ENCODE measurements at regions not wholly inside any gene's neighbourhood (a gene's known extent, or its start where the extent isn't known, plus 50 kb on each side); places are given as distances from the start of the nearest gene placed in this dataset.
A peak's percentile ranks its signal among the peaks of the same experiment; 100 is the strongest.

DNA sequence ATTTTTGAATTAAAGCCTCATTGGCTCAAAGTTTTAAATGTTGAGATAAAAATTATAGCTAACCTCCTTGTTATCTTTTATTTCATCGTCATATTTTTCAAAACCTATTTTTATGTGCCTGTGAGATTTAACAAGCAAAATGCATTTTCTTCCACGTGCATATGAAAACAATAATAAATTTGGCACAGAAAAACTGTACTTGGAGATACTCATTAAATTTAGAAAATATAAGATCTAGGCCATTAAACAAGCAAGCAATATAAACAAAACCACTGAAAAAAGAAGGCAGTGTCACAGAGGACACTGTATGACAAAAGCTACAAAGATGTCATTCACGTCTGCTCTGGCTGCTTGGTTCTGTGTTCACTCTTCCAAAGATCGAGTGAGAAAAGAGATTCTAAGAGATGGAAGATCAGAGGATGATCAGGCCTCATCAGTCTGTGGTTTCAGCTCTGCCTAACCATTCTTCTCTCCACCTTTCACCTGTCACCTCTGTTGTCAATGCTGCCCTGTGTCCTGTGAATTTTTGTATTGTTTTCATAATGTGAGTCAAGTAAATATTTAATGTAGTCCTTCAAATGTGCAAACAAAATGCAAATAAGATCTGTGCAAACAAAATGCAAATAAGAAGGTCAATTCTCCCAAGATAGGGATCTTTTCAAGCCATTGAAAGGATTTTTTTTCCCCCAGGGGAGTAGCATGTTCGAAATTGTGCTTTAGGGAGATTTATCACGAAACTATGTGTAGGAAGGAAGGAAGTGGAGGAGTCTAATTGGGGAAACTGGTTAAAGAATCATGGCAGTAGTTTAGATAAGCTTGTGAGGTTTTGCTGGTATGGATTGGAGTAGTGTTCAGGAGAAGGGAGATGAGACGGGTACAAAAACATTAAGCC is 138.7 kb upstream of the RBMS1 start:
- no peak for DNase-seq

DNA sequence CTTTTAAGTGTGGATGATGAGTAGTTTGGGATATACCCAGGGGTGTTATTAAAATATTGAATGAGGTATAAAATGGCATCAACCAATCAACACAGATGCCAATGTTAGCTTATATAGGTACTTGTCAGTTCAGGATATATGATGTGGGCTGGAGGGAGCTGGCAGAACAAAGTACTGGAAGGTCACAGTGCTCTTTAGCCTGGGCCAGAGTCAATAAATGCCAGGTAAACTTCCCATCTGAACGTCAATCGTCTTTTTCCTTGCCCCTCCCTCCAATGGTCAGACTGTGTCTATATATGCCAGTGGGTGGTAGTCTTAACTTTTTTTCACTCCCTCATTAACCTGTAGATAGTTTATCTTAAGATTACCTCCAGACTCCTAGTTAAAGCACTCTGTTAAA is 140.8 kb upstream of the RBMS1 start:
- DNase-seq, result no peak

DNA sequence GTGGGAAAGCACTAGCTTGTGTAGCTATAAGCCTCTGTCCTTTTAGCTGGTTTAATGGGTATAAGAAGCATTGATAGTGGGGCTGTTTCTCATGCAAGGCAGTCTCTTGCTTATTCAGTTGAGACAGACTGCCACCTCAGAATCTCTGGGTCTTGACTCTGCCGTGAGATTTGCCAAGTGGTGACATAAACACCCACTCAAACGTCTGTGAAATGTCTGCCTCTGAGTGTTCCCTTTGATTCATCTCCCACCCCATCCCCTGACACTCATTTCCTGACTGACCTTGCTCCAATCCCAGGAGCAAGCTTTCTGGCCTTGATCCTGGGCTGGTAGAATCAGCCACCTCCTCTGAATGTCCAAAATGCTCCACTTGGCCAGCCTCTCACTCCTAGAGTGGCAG is 141.9 kb upstream of the RBMS1 start:
- DNase-seq, result peak; percentile 41

DNA sequence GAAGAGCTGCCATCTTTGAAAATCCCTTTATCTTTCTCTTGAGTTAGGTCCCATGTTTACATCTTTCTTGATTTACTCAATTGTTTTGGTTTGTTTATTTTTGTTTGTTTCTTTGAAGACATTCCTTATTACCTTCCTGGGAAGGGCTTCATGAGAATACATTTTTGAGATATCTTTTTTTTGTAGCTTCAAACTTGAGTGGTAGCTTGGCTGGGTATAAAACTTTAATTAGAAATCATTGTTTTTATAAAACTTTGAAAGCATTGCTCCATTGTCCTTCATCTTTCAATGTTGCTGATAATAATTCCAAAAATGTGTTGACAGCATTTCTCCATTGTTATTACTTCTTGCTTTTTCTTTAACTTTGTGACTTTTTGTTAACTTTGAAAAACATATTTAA is 145.9 kb upstream of the RBMS1 start:
- no peak for DNase-seq

DNA sequence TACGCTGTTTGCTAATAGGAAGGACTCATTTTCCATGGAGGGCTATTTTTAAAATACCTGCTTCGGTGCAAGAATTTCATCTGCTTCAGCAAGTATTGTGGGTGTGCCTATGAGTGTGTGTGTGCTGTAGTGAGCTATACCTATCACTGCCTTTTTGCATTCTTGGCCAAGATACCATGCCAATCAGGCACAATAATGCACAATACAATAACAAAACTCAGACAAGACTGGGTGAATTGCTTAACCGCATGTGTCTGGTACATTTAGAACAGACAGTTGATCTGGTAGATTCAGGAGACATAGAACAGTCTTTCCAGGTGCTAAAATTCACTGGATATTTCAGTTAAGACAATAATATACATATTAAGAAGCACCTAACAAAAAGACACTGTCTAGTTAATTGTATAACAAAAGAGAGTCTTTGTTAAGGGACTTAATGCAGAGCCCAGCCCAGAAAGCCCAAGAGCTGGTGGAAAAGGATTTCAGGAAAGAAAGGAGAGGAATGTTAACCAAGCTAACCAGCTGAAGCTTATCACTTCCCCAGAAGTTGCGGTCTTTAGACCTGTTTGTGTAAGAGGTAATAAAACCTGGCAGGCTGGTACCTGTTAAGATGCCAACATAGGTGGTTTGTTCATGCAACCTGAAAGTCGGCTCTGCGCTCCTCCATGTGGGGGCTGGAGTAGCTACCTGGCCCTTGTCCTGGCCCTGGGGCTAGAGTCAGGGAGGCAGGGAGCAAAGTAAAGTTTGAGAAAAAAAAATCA is 153.3 kb upstream of the RBMS1 start:
- DNase-seq, result no peak

DNA sequence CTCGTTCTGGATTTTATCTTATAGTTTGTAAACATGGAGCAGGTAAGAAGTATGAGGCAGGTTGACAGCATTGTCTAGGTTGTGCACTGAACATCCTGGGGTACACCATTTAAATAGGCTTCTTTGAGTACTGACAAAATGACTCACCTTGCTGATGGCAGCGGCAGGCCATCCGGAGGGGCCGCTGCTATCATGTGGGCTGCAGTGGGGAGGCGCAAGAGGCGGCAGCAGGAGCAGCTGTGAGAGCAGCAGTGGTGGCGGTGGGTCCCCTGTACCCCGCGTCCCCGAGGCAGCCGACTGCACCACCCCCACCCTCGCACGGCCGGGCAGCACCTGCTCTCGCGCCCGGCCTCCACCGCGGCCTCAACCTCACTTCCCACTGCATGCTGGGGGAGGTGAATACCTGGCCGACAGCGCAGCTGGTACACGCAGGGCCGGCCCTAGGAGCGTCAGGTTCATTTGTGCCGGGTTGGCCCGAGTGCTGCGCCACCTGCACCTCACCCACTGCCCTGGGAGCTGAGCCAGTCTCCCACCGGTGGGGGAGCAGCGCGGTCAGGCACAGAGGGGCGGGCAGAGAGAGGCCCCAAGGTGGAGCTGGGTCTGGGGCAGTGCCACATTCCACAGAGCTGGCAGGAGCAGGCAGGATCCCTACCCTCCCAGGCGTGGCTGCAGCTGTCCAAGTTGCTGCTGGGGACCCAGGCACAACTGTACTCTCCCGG is 154.5 kb upstream of the RBMS1 start:
- no peak for DNase-seq

DNA sequence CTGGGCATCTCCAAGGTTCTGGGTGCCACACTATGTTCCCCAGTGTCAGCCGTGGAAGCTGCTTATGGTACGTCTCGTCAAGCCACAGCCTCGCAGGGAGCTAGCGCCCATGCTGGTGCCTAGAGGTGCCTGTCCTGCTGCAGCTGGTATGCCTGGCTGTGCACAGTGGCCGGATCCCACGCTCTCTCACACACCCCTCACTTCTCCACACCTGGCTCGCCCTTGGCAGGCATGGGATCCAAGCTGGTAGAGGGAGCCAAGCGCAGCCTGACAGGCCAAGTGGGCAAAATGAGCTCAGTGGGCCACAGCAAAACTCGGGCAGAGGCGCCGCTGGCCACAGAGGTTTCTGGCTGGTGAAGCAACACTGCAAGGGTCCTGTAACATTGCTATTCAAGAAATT is 156.1 kb upstream of the RBMS1 start:
- DNase-seq, result no peak

DNA sequence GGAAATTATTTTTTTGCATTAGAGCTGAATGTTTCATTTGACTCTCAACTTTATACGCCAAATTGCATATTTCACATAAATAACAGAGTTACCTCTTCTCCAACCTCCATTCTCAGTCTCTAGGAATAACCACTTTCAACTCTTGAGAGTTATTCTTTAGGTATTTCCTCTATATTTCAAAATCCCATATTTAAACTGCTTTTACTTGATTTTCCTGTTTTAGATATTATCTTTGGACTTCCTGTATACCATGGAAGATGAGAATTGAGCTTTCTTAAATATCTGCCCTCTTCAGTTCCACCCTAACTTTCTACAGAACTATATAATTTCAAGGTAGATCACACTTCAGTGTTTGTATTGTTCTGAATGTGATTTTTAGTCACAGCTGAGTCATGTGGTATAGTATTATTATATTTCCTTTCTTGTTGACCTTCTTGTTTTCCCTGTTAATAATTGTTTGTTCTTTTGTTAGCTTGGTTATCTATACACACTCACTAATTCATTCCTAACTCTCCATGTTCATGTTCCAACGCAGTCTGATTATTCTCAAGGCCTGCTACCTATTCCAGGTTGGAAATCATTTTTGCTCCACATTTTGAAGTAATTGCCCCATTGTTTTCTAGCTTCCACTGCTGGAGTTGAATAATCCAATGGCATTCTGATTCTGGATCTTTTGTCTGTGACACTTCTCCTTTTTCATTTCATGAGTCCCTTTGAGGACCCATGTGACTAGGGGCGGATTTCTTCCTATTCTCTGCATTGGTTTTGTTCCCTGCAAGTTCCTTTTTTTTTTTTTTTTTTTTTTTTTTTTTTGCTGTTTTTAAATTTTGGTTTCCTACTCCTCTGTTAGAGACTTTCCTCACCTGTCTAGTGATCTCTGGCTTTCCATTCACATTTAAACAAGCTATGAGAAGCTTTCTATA is 156.8 kb upstream of the RBMS1 start:
- no peak for DNase-seq

DNA sequence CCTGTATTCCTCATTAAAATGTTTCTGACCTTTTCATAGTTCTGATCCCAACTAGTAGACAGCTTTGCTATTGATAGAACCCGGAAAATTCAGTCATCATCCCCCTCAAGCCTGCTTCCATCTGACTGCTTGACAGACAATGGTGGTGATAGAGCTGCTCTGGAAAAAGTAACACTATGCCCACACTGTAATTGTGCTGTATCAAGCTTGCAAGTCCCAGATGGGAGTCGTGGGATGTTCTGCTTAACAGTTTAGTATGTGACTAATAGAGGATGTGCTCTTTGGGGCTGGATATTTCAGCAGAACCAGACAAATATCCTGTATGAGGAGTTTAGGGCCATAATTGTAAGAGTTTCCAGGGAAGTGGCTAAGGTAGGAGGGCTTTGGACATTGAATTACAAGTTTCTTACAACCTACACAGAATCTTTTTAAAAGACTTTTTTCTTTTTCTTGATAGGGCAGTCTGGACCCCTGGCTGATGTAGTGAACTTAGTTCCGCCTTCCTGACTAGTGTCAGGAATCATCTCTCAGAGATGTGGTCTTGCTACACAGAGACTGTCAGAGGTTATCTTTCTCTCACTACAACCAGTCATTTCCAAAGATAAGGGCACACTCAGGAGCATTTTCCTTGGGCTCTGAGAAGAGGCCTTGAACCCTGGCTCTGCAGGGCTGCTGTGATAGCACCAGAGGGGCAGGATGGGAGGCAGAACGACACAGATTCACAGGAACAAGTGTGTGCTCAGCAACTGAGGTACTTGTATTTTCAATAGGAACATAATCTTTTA is 158.0 kb upstream of the RBMS1 start:
- peak; percentile 52 for DNase-seq

DNA sequence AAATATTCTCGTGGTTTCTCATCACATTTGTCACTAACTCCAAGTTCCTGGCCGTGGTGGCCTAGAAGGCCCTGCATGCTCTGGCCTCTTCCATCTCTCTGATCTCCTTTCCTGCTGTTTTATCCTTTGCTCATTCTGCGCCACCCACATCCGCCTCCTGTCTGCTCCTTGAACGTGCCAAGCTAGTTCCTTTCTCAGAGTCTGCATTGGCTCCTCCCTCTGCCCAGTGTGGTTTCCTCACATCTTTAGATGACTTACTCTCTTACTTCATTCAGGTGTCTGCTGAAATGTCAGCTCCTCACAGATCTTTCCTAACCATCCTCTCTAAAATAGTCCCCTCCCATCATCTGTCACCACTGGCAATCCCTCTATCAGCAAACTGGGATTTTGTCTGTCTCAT is 158.6 kb upstream of the RBMS1 start:
- peak; percentile 28 for DNase-seq

DNA sequence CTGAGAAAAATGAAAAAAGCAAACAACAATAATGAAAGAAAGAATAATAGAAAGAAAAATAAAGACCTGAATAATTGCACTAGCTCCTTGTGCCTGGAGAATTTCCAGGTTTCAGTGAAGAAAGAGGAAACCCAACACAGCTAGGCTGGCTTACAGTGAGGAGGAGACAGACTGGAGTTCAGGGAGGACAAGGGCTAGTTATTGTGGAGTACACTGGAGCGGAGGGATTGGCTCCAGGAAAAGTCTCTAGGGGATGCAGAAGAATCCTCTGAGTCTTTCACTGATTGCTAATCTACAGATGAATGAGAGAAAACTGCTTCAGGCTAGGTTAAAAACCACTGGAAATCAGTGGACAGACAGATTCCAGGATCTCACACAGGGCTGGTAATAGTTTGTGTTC is 163.6 kb upstream of the RBMS1 start:
- peak; percentile 52 for DNase-seq

DNA sequence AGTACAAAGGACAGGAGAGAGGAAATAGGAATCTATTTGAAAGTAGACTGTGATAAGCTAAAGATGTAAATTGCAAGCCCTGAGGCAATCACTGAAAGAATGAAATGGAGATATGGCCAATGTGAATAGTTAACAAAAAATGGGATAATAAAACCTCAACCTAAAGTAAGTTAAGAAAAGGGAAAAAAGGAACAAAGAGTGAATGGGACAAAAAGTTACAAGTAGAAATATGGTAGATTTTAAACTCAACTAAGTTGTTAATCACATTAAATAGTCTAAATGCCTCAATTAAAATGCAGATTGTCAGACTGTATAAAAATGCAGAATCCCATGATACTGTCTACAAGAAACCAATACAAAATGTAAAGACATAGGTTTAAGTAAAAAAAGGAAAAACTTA is 165.2 kb upstream of the RBMS1 start:
- no peak for DNase-seq

DNA sequence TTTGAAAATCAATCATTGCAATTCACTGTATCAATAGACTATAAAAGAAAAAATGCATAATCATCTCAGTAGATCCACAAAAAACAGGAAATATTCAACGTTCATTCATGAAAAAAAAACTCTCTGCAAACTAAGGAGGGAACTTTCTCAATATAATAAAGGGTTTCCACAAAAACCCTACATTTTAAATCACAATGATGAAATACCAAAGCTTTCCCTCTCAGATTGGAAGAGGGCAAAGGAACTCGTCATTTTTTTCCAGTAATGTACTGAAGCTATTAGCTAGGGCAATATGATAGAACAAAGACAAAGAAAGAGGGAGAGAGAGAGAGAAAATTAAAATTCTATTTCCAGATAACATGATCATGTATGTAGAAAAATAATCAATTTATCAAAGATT is 167.1 kb upstream of the RBMS1 start:
- no peak for DNase-seq

DNA sequence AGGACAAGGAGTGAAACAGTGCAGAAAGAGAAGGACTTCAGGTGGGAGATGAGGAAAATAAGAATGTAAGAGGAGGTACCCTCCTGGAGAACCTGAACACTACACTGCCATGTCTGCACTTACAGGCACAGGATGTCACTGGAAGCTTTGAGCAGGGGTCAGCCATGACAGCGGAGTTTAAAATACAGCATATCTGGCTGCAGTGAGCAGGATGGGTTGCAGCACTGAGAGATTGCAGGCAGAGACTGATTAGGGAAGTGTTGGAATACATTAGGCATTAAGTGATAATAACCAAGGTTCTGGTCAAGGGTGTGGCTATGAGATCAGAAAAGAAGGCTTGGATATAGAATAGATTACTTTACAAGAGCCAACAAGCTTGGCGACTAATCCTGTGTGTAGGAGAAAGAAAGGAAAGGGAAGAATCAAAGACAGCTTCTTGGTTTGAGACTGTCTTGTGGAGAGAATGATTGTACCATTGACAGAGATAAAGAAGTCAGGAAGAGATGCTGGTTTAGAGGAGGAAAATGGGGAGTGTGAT is 171.1 kb upstream of the RBMS1 start:
- DNase-seq, result no peak

DNA sequence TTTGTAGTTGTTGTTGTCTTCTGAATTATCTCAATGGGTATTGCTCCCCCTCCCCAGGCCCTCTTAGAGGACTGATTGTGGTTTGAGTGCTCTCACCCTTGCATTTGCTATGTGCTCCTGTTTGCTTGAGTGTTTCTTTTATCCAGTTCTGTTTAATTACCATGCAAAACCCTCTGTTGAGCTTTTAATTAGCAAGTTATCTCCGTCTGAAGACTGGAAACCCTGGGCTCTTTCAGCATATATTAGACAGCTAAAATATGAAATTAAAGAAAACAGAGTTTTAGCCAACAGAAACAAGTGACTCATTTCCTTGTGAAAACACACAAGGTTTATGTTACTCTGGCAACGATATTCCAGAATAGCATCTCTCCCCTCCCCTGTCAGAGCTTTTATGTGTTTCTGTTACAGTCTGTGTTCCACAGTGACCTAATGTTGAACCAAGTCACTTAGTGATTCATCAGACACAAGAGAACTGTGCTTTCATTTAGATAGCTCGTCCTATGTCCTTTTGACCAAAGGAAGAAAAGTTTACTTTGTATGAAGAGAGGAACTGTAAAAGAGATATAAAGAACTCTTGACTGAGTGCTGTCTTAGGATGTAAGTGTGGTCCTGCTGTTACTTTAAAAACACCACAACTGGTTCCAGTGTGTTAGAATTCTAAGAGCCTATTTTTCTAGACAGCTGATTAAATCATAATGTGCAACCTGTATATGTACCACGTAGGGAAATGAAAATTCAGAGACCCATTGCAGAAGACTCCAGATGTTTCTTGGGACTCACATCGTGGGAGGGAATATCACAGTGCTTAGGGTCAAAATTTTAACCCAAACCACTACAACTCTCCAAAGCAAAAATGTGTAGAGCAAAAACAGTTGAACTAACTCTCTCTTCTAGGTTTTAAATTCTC is 172.8 kb upstream of the RBMS1 start:
- peak; percentile 98 for DNase-seq

DNA sequence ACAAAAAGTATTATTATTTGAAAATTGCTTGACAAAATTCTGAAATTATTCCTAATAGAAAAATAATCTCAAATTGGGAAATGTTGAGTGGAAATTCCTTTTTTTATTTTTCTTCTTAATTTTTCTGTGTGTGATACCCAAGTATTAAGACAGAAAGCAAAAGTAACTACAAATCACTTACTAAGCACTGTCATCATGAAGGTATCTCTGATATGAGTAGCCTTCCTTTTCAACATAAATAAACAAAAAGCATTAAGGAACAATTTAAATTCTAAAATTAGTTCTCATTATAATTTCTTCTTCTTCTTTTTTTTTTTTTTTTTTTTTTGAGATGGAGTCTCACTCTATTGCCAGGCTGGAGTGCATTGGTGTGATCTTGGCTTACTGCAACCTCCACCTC is 174.2 kb upstream of the RBMS1 start:
- no peak for DNase-seq

DNA sequence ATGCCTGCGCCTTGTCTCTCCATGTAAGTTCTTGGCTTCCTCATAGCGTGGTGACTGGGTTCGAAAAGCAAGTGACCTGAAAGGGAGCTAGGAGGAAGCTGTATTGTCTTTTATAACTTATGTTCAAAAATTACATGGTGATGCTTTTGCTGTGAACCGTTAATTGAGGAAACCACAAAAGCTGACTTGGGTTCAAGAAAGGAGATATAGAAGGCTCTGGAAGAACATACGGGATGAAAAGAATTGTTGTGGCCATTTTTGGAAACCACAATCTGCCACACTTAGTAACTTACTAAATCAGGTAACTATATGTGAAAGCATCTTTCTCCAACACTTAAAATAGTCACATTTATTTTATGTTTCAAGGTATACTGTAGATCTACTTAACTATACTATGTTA is 177.0 kb upstream of the RBMS1 start:
- DNase-seq, result no peak

DNA sequence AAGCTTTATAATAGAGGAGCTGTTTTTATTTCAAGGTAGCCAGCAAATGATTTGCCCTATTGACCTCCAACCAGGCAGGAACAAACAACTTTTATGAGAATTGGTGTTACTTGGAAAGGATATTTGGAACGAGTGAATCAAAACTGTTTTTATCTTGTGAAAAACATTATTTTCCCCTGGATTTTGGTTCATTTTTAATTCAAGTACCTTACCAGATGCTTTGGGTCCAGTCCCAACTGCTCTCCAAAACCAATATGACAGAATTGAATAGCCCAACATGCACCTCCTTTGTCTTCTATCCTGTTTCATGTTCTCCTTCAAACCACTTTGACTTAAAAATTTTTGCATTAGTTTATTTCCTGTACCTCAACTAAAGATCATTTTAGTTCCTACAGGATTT is 178.6 kb upstream of the RBMS1 start:
- DNase-seq, result no peak

DNA sequence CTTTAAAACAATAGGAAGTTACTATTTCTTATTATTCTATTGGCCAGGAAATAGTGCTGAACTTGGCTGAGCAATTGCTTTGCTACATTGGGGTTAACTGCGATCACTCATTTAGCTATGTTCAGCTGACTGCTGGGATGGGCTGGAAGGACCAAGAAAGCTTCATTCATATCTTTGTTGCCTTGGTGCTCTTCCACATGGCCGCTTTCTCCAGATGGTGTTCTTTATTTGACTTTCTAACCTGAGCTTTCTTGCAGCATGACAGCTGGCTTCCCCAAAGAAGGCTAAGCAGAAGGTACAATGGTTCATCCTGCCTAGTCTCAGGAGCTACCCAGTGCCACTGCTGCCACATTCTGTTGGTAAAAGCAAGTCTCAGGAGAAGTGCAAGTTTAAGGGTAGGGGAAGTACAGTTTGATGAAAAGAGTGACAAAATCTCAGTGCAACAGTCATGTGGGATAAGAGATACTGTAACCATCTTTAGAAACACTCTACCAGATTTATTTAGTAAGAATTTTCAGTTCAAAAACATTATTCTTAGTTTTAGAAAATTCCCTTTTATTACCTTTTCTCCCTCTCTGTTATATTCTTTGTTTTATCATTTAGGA is 180.6 kb upstream of the RBMS1 start:
- no peak for DNase-seq

DNA sequence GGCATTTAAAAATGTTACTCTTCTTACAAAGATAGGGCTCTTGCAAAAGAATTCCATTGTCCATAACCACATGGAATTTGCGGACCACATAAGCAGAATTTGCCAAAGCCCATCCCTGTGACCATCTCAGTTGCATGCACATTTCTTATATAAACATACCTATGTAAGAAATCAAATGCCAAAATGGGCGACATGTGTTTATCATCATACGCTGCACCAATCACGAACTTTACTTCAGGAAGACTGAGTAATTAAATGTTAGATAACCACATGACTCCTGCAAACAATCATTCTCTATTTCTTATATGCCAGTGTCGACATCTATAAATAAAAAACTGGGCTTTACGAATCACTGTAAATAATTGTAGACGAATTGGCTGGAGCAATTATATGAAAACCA is 186.1 kb upstream of the RBMS1 start:
- DNase-seq, result peak; percentile 87
